ENCODE measurements at regions not wholly inside any gene's neighbourhood (a gene's known extent, or its start where the extent isn't known, plus 50 kb on each side); places are given as distances from the start of the nearest gene placed in this dataset.

GRCh38 chr2:187615902-187616301, 61.7 kb upstream of the TFPI start:
- POLR2A ChIA-PET (ENCODE audit: unreplicated experiment): no interaction called here
- Histone ChIP-seq H3K79me2 (ENCODE audit: low read length) (no peaks in the 10 kb centered on the region), H3K9ac (ENCODE audit: low read length) (no peak overlapping the region), H3K9me3 (ENCODE audit: low read length) (no peaks in the 10 kb centered on the region), H3K27me3 (ENCODE audit: low read length) (no peaks in the 10 kb centered on the region), H2AFZ (ENCODE audit: low read length) (no peak overlapping the region), H3K4me1 (ENCODE audit: insufficient read depth, low read length) (no peaks in the 10 kb centered on the region), H3K9me2 (replicated peaks; ENCODE audit: low read length) (no peaks in the 10 kb centered on the region), H3F3A (ENCODE audit: low read length, unreplicated experiment) (no peaks in the 10 kb centered on the region), H3K4me2 (ENCODE audit: low read length) (no peak overlapping the region), H3K4me3 (ENCODE audit: low read length) (no peak overlapping the region), H3K36me3 (ENCODE audit: low read depth, low read length) (no peaks in the 10 kb centered on the region), H3K27ac (ENCODE audit: low read length) (no peak overlapping the region), H4K20me1 (ENCODE audit: low read length) (no peaks in the 10 kb centered on the region)
- TF ChIP-seq EZH2 (IDR thresholded peaks at IDR 0.05; ENCODE audit: low read length, unreplicated experiment) (no peak), CTCF (conservative IDR thresholded peaks at IDR 0.05; ENCODE audit: low read depth, low read length) (no peak), EZH2phosphoT487 (IDR thresholded peaks at IDR 0.05; ENCODE audit: borderline replicate concordance, low read length) (no peak)
- intact Hi-C loops (cut with micrococcal nuclease): no loop called here
- no TSS peak for BruUV-seq (replicated peaks)
- DNase-seq (no peak), ATAC-seq (no peak)
- CTCF ChIA-PET: no interaction called here

GRCh38 chr2:187617120-187617519, 62.9 kb upstream of the TFPI start:
- Histone ChIP-seq H3K27ac (ENCODE audit: low read length) (no peak overlapping the region), H2AFZ (ENCODE audit: low read length) (no peak overlapping the region), H3K4me1 (ENCODE audit: insufficient read depth, low read length) (no peaks in the 10 kb centered on the region), H4K20me1 (ENCODE audit: low read length) (no peaks in the 10 kb centered on the region), H3F3A (ENCODE audit: low read length, unreplicated experiment) (no peaks in the 10 kb centered on the region), H3K9ac (ENCODE audit: low read length) (no peak overlapping the region), H3K9me3 (ENCODE audit: low read length) (no peaks in the 10 kb centered on the region), H3K9me2 (replicated peaks; ENCODE audit: low read length) (no peaks in the 10 kb centered on the region), H3K4me3 (ENCODE audit: low read length) (no peak overlapping the region), H3K27me3 (ENCODE audit: low read length) (no peaks in the 10 kb centered on the region), H3K79me2 (ENCODE audit: low read length) (no peaks in the 10 kb centered on the region), H3K4me2 (ENCODE audit: low read length) (no peak overlapping the region), H3K36me3 (ENCODE audit: low read depth, low read length) (no peaks in the 10 kb centered on the region)
- ChIA-PET CTCF (no interaction called here), POLR2A (ENCODE audit: unreplicated experiment) (interaction anchor here (0.6 kb wide), 1 partner anchor 75 kb away, joined by 4 read pairs; no protein-coding TSS in a partner anchor)
- TF ChIP-seq EZH2phosphoT487 (IDR thresholded peaks at IDR 0.05; ENCODE audit: borderline replicate concordance, low read length): no peak
- TF ChIP-seq CTCF (conservative IDR thresholded peaks at IDR 0.05; ENCODE audit: low read depth, low read length): no peak
- no peak for TF ChIP-seq EZH2 (IDR thresholded peaks at IDR 0.05; ENCODE audit: low read length, unreplicated experiment)
- BruUV-seq (replicated peaks): no TSS peak
- intact Hi-C loops (cut with micrococcal nuclease): no loop called here
- DNase-seq (no peak), ATAC-seq (no peak)

GRCh38 chr2:187617905-187618304, 63.7 kb upstream of the TFPI start:
- Histone ChIP-seq H3K9ac (ENCODE audit: low read length) (no peak overlapping the region), H3K27ac (ENCODE audit: low read length) (no peak overlapping the region), H3K27me3 (ENCODE audit: low read length) (no peaks in the 10 kb centered on the region), H3K9me2 (replicated peaks; ENCODE audit: low read length) (no peaks in the 10 kb centered on the region), H4K20me1 (ENCODE audit: low read length) (no peaks in the 10 kb centered on the region), H2AFZ (ENCODE audit: low read length) (no peak overlapping the region), H3K9me3 (ENCODE audit: low read length) (no peaks in the 10 kb centered on the region), H3K4me1 (ENCODE audit: insufficient read depth, low read length) (no peaks in the 10 kb centered on the region), H3K4me3 (ENCODE audit: low read length) (no peak overlapping the region), H3K36me3 (ENCODE audit: low read depth, low read length) (no peaks in the 10 kb centered on the region), H3F3A (ENCODE audit: low read length, unreplicated experiment) (no peaks in the 10 kb centered on the region), H3K79me2 (ENCODE audit: low read length) (no peaks in the 10 kb centered on the region), H3K4me2 (ENCODE audit: low read length) (no peak overlapping the region)
- no TSS peak for BruUV-seq (replicated peaks)
- DNase-seq (no peak), ATAC-seq (no peak)
- TF ChIP-seq CTCF (conservative IDR thresholded peaks at IDR 0.05; ENCODE audit: low read depth, low read length) (no peak), EZH2 (IDR thresholded peaks at IDR 0.05; ENCODE audit: low read length, unreplicated experiment) (no peak)
- ChIA-PET POLR2A (ENCODE audit: unreplicated experiment) (no interaction called here), CTCF (no interaction called here)
- intact Hi-C loops (cut with micrococcal nuclease): no loop called here

Data from PC-3 (cell line).